Activated CD4-positive, alpha-beta T cell treated with anti-CD3 and anti-CD28 coated beads, Interleukin-2, Interleukin-6, amounts not matched to agents 100 ng/mL and 50 ng/mL, durations not matched to agents 16 hours and 8 hours (primary cell): ENCODE measurements at regions not wholly inside any gene's neighbourhood (a gene's known extent, or its start where the extent isn't known, plus 50 kb on each side); places are given as distances from the start of the nearest gene placed in this dataset.
A peak's percentile ranks its signal among the peaks of the same experiment; 100 is the strongest.
"Not testable (repeated sequence)": the region's sequence is repeated elsewhere in the genome, so short reads cannot be mapped to it uniquely, and the experiment has no call there.

ENCODE experiments used
- DNase-seq: peaks from one replicate; pipeline ENCODE4 v3.0.0-alpha.2; 2020

DNA sequence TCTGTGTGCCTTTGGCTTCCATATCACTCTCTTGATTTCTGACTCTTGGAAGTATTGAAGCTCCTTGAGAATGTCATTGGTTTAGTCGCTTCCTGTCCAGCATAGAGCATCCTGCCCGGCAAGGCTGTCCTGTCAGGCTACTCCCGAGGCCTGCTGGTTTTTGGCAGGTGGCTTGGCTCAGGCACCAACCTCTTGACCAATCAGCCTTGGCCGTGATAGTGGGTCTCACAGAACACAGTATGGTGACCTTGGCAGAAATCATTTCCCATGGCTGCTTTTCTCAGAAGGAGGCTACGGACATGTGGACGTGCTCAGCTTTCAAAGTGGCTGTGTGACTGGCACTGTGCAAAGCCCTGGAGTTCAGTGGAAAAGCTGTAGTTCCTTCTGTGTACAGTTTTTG lies 516.9 kb downstream of the REEP3 start:
- no peak for DNase-seq

DNA sequence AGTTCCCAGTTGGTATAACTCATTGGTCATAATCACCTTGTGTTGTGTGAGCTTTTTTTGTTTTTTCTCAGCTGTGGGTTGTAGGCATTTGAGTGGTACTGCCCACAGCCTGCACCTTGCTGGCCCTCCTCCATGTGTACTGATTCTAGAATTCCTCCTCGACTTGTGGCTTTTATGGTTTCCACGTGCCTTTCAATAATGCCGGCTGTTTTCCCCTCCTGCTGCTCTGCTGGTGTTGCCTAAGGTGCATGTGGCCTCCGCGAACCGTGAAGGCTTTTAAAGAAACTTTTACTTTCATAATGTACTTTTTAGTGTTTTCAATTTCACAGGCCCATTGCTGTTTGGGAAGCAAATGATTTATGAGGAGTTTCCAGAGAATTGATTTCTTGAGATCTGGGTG lies 518.0 kb downstream of the REEP3 start:
- DNase-seq: no peak

DNA sequence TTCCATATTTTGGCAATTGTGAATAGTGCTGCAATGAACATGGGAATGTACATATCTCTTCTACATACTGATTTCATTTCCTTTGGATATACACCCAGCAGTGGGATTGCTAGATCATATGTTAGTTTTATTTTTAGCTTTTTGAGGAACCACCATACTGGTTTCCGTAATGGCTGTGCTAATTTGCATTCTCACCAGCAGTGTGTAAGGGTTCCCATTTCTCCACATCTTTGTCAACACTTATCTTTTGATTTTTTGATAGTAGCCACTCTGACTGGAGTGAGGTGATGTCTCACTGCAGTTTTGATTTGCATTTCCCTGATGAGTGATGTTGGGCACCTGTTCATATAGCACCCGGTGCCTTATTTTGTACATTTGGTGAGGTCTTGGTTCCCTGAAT lies 519.6 kb downstream of the REEP3 start:
- DNase-seq: no peak

DNA sequence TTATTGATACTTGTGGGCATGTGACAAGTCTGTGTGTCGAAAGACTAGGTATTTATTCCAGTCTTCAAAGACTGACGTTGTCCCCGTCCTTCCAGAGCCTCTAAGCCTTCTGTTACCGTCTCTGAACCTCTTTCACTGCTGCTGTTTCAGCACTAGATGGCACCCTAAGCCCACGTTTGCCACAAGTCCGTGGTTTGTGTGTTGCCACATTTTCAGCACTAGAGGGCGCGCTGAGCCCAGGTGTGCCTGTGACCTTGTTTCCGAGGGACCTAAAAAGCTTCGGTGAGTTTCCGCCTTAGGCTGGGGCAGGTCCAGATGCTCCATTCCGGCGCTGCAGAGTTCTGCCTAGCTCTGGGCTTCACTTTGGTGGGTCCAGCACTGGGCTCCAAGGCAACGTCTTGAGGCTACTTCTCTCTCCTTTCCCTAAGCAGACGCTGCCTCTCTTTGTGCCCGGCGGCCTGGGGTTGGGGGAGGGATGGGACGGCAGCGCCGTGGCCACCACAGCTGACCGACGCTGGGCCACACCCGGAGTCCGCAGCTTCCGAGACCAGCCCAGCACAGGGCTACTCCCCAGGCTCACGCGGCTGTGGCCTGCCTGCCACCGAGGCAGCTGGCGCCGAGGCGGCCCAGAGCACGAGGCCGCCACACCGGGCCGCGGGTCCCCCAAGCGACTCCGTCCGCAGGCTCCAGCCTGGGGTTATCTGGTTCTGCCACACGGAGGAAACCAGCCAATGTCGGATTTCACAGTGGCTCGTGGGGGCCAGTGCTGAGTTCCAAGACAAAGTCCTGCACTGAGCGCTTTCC lies 520.2 kb downstream of the REEP3 start:
- DNase-seq: peak; percentile 90

DNA sequence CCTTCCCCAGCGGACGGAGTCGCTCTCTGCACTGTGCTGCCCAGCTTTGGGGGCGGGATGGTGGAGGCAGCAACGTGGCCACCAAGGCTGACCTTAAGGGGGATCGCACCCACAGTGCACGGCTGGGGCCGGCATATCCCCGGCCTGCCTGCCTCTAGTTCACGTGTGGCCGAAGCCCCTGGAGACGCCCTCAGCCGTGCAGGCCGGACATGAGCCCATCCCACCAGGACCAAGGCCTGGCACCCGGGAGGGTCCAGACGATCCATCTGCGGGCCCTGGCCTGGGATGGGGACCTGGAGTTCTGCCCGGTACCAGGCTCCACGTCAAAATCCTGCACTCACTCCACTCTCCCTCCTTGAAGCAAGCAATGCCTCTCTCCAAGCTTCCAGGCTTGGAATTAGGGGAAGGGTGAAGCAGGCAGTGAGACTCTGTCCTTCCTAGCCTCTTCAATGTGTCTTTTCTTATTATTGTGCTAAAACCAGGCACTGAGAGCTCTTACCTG lies 520.8 kb downstream of the REEP3 start:
- no peak for DNase-seq

DNA sequence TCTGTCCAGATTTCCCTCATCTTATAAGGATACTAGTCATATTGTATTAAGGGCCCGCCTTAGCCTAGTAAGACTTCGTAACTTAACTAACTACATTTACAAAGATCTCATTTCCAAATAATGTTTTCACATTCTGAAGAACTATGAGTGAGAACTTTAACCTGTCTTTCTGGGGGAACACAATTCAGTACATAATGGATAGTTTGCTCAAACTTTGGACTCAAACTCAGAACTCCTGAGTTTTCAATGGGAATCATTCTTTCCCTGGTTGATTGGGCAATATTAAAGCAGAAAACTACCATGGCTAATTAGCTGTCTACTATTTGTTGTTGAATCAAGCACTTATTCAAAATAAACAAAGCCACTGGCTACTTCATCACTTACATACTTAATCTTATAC lies 522.9 kb downstream of the REEP3 start:
- no peak for DNase-seq

DNA sequence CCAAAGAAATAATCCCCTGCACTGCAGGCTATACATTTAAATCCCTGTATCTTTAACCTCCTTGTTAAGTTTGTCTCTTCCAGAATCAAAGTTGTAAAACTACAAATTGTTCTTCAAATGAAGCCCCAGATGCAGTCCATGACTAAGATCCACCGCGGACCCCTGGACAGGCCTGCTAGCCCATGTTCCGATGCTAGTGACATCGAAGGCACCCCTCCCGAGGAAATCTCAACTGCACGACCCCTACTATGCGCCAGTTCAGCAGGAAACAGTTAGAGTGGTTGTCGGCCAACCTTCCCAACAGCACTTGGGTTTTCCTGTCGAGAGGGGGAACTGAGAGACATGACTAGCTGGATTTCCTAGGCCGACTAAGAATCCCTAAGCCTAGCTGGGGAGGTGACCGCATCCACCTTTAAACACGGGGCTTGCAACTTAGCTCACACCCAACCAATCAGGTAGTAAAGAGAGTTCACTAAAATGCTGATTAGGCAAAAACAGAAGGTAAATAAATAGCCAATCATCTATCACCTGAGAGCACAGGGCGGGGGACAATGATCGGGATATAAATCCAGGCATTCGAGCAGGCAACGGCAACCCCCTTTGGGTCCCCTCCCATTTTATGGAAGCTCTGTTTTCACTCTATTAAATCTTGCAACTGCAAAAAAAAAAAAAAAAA lies 523.9 kb downstream of the REEP3 start:
- not testable (repeated sequence) for DNase-seq

DNA sequence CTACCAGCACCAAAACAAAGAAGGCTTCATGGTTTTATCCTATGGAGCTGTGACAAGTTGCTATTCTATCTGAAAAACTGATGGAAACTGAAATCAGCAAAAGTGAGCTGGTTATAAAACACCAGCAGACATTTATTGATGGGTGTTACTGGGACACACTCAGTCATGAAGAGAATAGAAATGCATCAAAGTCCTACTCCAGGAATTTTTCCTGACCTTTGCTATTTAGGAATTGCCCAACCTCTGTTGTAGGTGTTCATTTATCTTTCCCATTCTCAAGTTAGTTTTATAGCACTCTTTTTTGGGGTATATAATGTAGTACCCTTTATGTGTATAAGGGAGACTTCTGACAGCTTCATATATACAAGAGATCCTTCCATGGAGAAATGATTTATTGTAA lies 533.2 kb downstream of the REEP3 start:
- DNase-seq: no peak

DNA sequence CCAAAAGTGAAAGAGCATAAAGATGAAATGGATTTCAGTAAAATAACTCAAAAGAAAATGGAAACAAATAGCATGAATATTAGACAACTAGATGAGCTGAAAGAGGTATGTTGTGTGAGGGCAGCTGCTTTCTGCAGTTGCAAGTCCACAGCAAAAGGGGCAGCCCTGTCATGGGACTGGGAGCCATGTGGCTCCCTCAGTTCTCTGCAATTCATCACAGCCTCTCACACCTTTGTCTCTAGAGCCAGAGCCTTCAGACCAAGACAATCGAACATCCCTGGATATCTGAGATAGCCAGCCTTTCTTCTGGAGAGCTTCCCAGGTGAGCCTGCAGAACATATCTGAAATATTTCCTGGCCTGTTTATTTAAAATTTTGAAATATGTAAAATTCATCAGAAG lies 538.7 kb downstream of the REEP3 start:
- DNase-seq: no peak

DNA sequence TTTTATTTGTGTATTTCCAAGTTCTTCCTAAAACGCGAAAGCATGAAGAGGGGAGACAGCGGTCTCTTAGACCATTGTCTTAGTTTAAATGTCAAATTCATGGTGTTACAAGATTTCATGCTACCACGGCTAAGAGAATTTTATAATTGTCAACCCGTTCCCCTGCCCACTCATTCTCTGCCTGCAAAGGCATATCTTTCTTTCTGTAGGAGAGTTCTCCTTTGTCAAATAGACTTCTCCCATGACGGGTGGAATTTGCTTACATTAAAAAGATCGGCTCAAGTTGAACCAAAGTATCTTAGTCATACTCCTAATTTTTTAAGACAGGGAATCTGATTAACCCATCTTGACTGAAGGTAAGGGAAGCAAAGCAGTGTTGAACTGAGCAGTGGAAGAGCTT lies 539.2 kb downstream of the REEP3 start:
- DNase-seq: no peak

DNA sequence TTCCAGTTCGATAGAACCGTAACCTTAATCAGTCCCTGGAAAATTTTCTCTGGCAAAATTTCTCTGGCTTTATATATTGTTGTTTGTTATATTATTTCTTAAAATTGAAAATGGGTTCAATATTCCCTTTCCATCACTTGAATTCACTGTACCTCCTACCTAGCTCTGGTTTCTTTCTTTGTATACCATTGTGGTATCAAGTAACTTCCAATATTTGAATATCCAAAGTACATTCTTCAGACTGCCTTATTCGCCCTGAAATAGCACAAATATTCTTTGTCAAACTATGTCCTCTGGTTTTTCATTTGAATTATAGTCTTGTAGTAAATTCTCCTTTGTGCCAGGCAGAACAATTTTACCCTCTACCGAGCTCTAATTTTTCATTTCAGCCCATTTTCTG lies 541.6 kb downstream of the REEP3 start:
- no peak for DNase-seq

DNA sequence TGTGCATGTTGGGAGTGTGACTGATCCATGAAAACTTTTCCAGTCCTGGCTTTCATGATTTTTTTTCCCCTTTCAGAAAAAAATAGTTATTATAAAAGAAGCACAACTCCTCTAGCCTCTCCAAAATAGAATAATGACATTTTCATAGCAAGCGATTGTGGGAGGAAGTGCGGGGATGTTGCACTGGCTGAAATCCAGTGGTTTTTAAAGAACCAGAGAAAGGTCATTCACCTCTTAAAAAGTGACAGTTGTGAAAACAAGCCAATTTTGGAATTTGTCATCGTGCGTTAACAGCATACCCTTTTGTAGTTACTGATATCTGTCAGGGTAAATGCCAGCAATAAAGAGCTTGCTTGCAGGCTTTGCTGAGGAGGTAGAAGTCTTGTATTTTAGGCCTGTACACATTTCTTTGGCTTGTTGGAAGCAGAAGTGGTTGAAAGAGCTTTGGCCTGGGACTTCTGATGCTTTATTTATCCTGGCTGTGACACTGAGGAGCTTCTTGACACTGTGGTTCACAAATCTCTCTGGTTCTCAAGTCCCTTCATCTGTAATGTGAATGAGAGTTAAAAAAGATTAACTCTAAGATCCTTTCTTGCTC lies 545.9 kb downstream of the REEP3 start:
- DNase-seq: no peak

DNA sequence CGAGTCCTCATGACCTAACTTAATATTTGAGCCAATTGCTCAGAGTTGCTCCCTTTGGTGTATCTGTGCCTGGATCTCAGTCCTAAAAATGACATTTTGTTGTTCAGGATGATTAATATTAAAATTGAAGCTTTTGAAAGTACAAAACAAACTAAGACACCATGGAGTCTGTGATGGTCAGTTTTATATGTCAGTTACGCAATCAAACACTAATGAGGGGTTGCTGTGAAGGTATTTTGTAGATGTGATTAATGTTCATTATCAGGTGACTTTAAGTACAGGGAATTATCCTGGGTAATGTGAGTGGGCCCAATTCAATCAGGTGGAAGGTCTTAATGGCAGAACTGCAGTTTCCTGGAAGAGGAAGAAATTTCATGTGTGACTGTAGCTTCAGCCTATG lies 546.7 kb downstream of the REEP3 start:
- no peak for DNase-seq

DNA sequence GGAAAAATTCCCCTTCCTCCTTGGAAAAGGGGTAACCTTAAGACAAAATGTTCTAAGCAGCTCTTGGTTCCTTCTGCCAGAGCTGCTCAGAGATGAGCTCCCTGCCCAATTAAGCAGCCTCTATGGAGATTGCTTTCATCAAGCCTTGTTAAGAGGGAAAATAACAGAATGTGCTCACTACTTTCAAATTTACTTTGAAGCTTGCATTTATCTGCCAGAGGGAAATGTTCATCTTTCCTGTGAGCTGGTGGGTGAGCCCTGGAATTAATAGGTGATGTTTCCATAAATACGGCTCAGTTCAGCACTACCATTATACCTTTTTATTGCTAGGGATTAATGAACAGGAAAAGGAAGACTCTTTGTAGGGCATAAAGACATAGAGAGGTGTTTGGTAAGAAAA lies 549.0 kb downstream of the REEP3 start:
- DNase-seq: no peak

DNA sequence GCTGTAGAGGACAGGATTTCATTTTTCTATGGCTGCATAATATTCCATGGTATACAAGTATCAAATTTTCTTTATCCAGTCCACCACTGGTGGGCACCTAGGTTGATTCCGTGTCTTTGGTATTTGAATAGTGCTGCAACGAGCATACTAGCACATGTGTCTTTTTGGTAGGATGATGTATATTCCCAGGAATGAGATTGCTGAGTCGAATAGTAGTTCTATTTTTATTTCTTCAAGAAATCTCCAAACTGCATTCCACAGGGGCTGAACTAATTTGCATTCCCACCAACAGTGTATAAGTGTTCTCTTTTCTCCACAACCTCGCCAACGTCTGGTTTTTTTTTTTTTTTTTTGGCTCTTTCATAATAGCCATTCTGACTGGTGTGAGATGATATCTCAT lies 550.0 kb downstream of the REEP3 start:
- no peak for DNase-seq

DNA sequence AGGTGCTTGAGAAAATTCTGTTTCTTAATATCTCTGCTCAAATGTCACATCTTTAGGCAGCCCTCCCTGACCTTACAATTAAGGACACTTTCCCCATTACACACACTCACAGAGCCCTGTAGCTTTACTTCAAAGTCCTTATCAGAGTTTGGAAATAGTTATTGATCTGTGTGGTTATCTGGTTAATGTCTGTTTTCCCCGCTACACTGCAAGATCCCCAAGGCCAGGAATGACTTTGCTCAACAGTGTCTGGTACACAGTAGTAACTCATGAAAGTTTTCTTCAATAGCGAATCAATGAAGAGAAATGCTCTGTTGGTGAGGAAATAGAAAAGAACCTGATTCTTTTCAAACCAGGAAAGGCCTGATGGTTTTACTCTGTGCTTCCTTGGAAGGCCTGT lies 554.4 kb downstream of the REEP3 start:
- no peak for DNase-seq

DNA sequence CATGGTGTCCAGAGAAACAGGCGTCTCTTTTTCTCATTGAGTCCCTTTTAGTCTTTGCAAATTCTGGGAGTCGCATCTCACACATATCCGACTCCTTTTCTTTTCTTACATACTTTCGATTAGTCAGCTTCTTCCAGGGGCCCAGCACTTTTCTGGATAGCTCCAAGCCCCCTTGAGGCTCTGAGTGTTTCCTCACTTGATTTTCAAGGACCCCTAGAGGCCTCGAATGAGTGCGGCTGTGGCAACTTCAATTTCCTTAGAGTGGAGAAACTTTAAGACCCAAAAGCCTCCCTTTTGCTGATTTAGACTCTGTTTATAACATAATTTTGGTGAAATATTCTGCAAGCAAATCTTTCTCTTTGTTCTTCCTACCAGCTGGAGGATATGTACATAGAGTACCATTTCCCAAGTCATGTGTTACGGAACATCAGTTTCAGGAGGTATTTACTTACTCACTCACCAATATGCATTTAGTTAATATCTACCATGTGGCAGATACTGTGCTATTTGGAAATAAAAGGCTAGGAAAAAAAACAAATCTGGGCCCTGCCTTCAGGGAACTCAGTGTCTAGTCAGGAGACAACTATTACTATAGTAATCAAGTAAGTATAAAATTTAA lies 555.2 kb downstream of the REEP3 start:
- DNase-seq: no peak

DNA sequence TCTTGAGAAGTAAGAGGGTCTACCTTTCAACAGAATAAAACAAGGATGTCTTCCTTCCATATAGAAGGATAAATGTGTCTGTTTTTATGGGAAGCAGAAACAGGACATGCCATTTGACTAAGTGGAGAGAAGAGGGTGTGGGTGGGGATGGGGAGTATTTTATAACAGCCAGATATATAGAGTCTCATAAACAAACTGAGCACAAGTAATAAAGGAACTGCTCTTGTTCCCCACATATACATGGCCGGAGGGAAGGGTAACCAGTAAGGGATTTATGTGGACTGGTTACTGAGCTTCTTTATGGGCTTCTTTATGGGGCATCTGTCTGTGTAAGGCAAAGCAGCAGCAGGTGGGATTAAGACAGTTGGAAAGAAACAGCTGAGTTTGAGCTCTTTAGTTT lies 558.1 kb downstream of the REEP3 start:
- no peak for DNase-seq

DNA sequence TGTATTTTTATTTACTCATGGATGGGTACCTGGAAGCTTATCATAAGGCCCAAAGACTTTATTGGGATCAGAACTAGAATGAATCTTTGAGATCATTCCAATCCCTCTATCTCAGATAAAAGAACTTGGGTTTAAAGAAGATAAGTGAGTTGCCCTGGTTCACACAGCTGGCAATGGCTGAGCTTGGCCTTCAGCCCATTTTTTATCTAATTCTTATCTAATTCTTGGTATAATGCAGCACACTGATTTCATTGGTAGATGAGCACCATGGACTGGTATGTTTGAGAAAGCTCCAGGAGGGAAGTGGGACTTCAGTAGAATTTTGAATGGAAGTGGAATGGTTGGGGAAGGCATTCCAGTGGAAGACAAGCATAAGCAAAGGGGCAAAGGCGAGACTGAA lies 558.9 kb downstream of the REEP3 start:
- no peak for DNase-seq

DNA sequence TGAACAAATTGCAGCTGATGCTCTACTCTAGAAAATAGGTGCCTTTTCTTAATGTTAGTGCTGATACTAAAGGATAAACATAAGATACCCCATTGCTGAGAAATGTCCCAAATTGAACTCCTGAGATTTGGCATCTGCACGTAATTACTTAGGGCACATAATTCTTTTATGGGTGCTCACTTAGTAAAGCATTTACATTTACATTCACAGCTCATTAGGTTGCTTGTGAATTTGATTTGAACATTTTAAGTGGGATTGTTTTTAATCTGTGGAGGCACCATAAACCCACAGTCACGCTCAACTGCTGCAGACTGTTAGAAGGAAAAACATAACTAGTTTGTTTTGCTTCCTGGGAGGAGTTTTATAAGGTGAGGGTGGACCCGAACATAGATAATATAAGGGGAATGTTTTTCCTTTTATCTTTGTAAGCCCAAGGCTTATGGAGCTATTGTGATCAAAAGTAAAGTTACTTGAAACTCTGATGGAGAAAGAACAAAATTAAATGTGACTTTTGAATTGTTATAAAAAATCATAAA lies 560.8 kb downstream of the REEP3 start:
- no peak for DNase-seq

DNA sequence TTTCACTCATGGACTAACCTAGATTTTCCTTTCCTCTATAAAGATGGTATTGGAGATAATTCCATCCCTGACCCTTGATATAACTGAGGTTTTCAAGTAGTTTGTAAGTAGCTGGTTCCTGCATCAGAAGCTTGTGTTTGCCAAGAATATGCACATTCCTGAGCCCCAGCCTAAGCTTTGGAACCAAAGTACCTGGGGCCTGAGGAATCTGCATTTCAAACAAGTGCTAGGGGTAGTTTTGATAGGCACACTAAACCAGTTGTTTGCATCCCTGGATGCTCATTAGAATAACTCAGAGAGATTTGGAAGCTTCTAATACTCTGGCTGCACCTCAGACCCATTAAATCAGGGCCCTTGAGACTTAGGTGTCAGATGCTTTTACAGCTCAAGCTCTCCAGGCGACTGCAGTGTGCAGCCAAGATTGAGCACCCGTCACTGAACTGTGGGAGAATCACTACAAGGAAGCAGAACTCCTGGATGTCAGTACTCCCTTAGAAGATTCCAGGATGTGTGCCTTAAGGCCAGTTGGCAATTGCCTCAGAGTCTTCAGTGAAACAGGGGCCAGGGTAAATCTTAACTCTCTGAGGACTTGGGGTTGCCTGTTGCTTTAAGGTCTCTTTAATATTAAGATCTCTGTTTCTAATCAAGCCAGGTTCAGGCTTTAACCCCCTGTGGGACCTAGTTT lies 565.0 kb downstream of the REEP3 start:
- DNase-seq: no peak

DNA sequence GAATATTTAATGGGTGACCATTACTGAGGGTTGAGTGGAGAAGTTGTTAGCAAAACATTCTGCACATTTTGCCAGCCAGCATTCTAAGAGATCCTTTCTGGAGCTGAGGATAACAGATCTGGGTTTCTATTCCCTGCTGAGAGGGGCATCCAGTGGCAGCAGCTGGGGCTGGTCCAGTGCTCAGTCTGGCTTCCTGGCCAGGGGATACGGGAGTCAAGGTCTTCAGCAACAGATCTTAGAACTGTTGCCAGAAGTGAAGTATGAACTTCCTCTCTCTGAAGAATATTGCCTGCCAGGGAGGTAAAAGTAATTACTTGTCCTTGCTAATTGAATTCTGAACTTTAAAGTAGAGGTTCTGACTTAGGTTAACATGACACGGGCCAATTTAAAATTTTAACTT lies 568.4 kb downstream of the REEP3 start:
- no peak for DNase-seq

DNA sequence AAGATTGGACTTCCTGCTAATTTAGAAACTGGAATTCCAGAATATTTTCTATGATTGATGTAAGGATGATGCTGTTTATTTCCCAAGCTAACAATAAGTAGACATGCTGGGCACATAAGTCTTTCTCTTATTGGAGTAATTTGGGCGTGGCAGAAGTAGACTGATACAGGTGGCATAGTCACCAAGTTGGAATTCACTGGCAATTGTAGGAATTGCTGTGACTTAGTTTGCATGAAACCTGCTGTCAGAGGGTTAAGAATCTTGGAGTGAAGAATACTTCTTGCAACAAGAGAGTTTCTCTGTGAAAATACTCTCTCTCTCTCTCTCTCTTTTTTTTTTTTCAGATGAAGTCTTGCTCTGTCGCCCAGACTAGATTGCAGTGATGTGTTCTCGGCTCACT lies 569.7 kb downstream of the REEP3 start:
- DNase-seq: no peak
